GM10248 (cell line): ENCODE measurements at regions not wholly inside any gene's neighbourhood (a gene's known extent, or its start where the extent isn't known, plus 50 kb on each side); places are given as distances from the start of the nearest gene placed in this dataset.

Experiments used
- CTCF ChIA-PET: fragments of 300-600 bp; sonication (Branson Sonifier 250); formaldehyde crosslinking; extraction: SDS; loops from one replicate; lab custom pipeline; 2021; ENCODE audit warnings: antibody characterized with exemption; lab: Yijun Ruan, JAX
- POLR2A ChIA-PET: fragments of 350-650 bp; sonication (Branson Sonifier 250); formaldehyde crosslinking; extraction: SDS; loops from one replicate; lab custom pipeline; 2020; ENCODE audit warnings: antibody characterized with exemption; lab: Yijun Ruan, JAX
- DNase-seq: peaks from one replicate; pipeline ENCODE4 v3.0.0; 2012; ENCODE audit errors: extremely low spot score
- CTCF ChIP-seq: IDR thresholded peaks from 2 replicates; pipeline ENCODE4 v1.5.1; 2012; ENCODE audit warnings: mild to moderate bottlenecking, low read depth; ENCODE audit errors: extremely low read depth, missing control alignments, control extremely low read depth

GRCh38 chr18:29406996-29407395 is 1230.1 kb upstream of the CDH2 start:
- ChIA-PET CTCF (no interaction called here), POLR2A (no interaction called here)
- DNase-seq: no peak
- no peak for TF ChIP-seq CTCF

GRCh38 chr18:29397536-29397935 is 1220.6 kb upstream of the CDH2 start:
- POLR2A ChIA-PET: no interaction called here
- no peak for DNase-seq
- no peak for TF ChIP-seq CTCF
- CTCF ChIA-PET: no interaction called here

- no peak for DNase-seq
- ChIA-PET CTCF (interaction anchor here (1.2 to 1.8 kb wide), 3 partner anchors 12 to 132 kb away, joined by 3 to 4 read pairs (median 3); no protein-coding TSS in a partner anchor), POLR2A (no interaction called here)
- TF ChIP-seq CTCF: no peak
Measured at GRCh38 chr18:29383311-29384273, 1206.7 kb upstream of the CDH2 start.

GRCh38 chr18:29378651-29379136 is 1201.8 kb upstream of the CDH2 start:
- ChIA-PET POLR2A (no interaction called here), CTCF (no interaction called here)

GRCh38 chr18:29377346-29377745 is 1200.4 kb upstream of the CDH2 start:
- DNase-seq: no peak
- CTCF ChIA-PET: no interaction called here
- POLR2A ChIA-PET: no interaction called here
- TF ChIP-seq CTCF: no peak

More at GRCh38 chr18:29378651-29379136, 1201.8 kb upstream of the CDH2 start:
- no peak for TF ChIP-seq CTCF
- no peak for DNase-seq

- no peak for TF ChIP-seq CTCF
- ChIA-PET POLR2A (no interaction called here), CTCF (no interaction called here)
- no peak for DNase-seq
Measured at GRCh38 chr18:29373000-29373399, 1196.1 kb upstream of the CDH2 start.
